RWPE2 (cell line): ENCODE measurements at regions not wholly inside any gene's neighbourhood (a gene's known extent, or its start where the extent isn't known, plus 50 kb on each side); places are given as distances from the start of the nearest gene placed in this dataset.

Experiments
- ATAC-seq: fragments of 200-7000 bp; cut with Tn5 transposase; 3 replicates; pipeline ENCODE4 v1.9.1; 2021; ENCODE audit warnings: low read depth
- DNase-seq: peaks from one replicate; pipeline ENCODE4 v3.0.0-alpha.2; 2020; ENCODE audit warnings: low spot score
- H3K27ac ChIP-seq: fragments of 450-650 bp; 2 replicates; pipeline ENCODE4 v1.5.1; 2017; ENCODE audit warnings: mild to moderate bottlenecking; ENCODE audit not compliant: poor library complexity, severe bottlenecking
- H3K27me3 ChIP-seq: fragments of 250-450 bp; sonication (Bioruptor Pico); 2 replicates; pipeline ENCODE4 v1.5.1; 2021; ENCODE audit warnings: mild to moderate bottlenecking, moderate library complexity; ENCODE audit not compliant: insufficient read depth, poor library complexity, severe bottlenecking
- H3K36me3 ChIP-seq: fragments of 250-450 bp; sonication (Bioruptor Pico); 2 replicates; pipeline ENCODE4 v1.5.1; 2020; ENCODE audit warnings: low read depth, mild to moderate bottlenecking, moderate library complexity
- H3K4me1 ChIP-seq: fragments of 250-450 bp; sonication (Bioruptor Pico); 2 replicates; pipeline ENCODE4 v1.5.1; 2021; ENCODE audit warnings: mild to moderate bottlenecking, moderate library complexity; ENCODE audit not compliant: insufficient read depth, poor library complexity, severe bottlenecking
- H3K4me3 ChIP-seq: fragments of 250-450 bp; sonication (Bioruptor Pico); 2 replicates; pipeline ENCODE4 v1.5.1; 2021; ENCODE audit warnings: mild to moderate bottlenecking, moderate library complexity; ENCODE audit not compliant: severe bottlenecking
- H3K9me3 ChIP-seq: fragments of 250-450 bp; sonication (Bioruptor Pico); 2 replicates; pipeline ENCODE4 v1.5.1; 2021; ENCODE audit warnings: mild to moderate bottlenecking, moderate library complexity; ENCODE audit not compliant: severe bottlenecking
- TF ChIP-seq, protein P1 (sequence below): fragments of 450-650 bp; IDR thresholded peaks from one replicate; pipeline ENCODE4 v1.5.1; 2017; ENCODE audit warnings: mild to moderate bottlenecking, moderate library complexity; ENCODE audit not compliant: poor library complexity, severe bottlenecking

- no peak for DNase-seq
- H3K27ac ChIP-seq, result no peak overlapping the region
- TF ChIP-seq, protein P1, sequence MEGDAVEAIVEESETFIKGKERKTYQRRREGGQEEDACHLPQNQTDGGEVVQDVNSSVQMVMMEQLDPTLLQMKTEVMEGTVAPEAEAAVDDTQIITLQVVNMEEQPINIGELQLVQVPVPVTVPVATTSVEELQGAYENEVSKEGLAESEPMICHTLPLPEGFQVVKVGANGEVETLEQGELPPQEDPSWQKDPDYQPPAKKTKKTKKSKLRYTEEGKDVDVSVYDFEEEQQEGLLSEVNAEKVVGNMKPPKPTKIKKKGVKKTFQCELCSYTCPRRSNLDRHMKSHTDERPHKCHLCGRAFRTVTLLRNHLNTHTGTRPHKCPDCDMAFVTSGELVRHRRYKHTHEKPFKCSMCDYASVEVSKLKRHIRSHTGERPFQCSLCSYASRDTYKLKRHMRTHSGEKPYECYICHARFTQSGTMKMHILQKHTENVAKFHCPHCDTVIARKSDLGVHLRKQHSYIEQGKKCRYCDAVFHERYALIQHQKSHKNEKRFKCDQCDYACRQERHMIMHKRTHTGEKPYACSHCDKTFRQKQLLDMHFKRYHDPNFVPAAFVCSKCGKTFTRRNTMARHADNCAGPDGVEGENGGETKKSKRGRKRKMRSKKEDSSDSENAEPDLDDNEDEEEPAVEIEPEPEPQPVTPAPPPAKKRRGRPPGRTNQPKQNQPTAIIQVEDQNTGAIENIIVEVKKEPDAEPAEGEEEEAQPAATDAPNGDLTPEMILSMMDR, result no peak
- no peaks in the 10 kb centered on the region for H3K9me3 ChIP-seq
- H3K4me1 ChIP-seq, result no peaks in the 10 kb centered on the region
- H3K4me3 ChIP-seq, result no peak overlapping the region
- H3K27me3 ChIP-seq, result no peaks in the 10 kb centered on the region
- no peak for ATAC-seq
- no peaks in the 10 kb centered on the region for H3K36me3 ChIP-seq
Observed at GRCh38 chr3:147733217-147733616, 324.1 kb downstream of the ZIC1 start.

GRCh38 chr3:147735616-147736015, 326.5 kb downstream of the ZIC1 start:
- H3K4me1 ChIP-seq, result no peaks in the 10 kb centered on the region
- H3K27ac ChIP-seq, result no peak overlapping the region
- DNase-seq (no peak), ATAC-seq (no peak)
- H3K36me3 ChIP-seq, result no peaks in the 10 kb centered on the region
- TF ChIP-seq, protein P1, result no peak
- H3K9me3 ChIP-seq, result no peaks in the 10 kb centered on the region
- no peak overlapping the region for H3K4me3 ChIP-seq
- H3K27me3 ChIP-seq, result peaks cover 4% of the 10 kb centered on the region

GRCh38 chr3:147736226-147736625, 327.1 kb downstream of the ZIC1 start:
- H3K9me3 ChIP-seq, result no peaks in the 10 kb centered on the region
- peaks cover 4% of the 10 kb centered on the region for H3K27me3 ChIP-seq
- no peak for DNase-seq
- TF ChIP-seq, protein P1, result no peak
- ATAC-seq, result no peak
- no peaks in the 10 kb centered on the region for H3K36me3 ChIP-seq
- no peaks in the 10 kb centered on the region for H3K4me1 ChIP-seq
- no peak overlapping the region for H3K27ac ChIP-seq
- no peak overlapping the region for H3K4me3 ChIP-seq

- H3K27ac ChIP-seq, result no peak overlapping the region
Observed at GRCh38 chr3:147737376-147737775, 328.2 kb downstream of the ZIC1 start.

GRCh38 chr3:147740928-147741327, 331.8 kb downstream of the ZIC1 start:
- H3K36me3 ChIP-seq, result no peaks in the 10 kb centered on the region
- no peaks in the 10 kb centered on the region for H3K9me3 ChIP-seq
- H3K27me3 ChIP-seq, result peaks cover 4% of the 10 kb centered on the region
- DNase-seq, result no peak
- no peak for ATAC-seq
- no peaks in the 10 kb centered on the region for H3K4me1 ChIP-seq
- H3K27ac ChIP-seq, result no peak overlapping the region
- TF ChIP-seq, protein P1, result no peak
- H3K4me3 ChIP-seq, result no peak overlapping the region

More at GRCh38 chr3:147737376-147737775, 328.2 kb downstream of the ZIC1 start:
- Histone ChIP-seq H3K36me3 (no peaks in the 10 kb centered on the region), H3K9me3 (no peaks in the 10 kb centered on the region), H3K27me3 (peaks cover 4% of the 10 kb centered on the region), H3K4me3 (no peak overlapping the region), H3K4me1 (no peaks in the 10 kb centered on the region)
- no peak for ATAC-seq
- TF ChIP-seq, protein P1, result no peak
- DNase-seq, result no peak
